ENCODE measurements at regions not wholly inside any gene's neighbourhood (a gene's known extent, or its start where the extent isn't known, plus 50 kb on each side); places are given as distances from the start of the nearest gene placed in this dataset.

GRCh38 chr12:118746960-118747359 lies 234.4 kb upstream of the SRRM4 start:
- no peak for TF ChIP-seq CTCF (IDR thresholded peaks at IDR 0.05)
- TF ChIP-seq POLR2A (IDR thresholded peaks at IDR 0.05): no peak
- TF ChIP-seq EP300 (IDR thresholded peaks at IDR 0.05): no peak
- no peak for TF ChIP-seq POLR2AphosphoS5 (IDR thresholded peaks at IDR 0.05)

Data from sigmoid colon (tissue), 4 donors.